SIG-M5 (cell line): ENCODE measurements at regions not wholly inside any gene's neighbourhood (a gene's known extent, or its start where the extent isn't known, plus 50 kb on each side); places are given as distances from the start of the nearest gene placed in this dataset.

ENCODE experiments used
- DNase-seq: peaks from one replicate; lab custom pipeline; 2025; lab: John Stamatoyannopoulos, UW

DNA sequence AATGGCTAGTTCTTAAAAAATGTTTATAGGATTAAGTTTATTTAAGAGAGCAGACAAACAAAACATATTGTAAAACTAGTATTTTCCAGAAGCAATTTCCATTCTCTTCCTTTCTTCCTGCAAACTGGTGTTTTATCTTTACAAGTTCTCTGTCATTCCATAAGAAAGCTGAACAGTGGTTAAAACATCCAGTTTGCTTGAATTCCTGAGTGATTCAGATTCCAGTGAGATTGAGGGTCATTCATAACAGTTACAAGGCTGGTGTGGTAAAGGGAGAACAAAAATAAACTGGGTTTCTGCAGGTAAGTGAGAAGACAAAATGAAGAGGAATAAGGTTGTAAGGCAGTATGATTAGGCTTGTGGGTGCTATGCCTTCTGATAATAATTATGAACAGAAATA is 544.8 kb upstream of the DIPK2B start:
- DNase-seq = no peak

- no peak for DNase-seq
Observed at GRCh38 chrX:45743906-45744625, 543.4 kb upstream of the DIPK2B start.

GRCh38 chrX:45743081-45743533 is 542.4 kb upstream of the DIPK2B start:
- DNase-seq = peak; percentile 3

DNA sequence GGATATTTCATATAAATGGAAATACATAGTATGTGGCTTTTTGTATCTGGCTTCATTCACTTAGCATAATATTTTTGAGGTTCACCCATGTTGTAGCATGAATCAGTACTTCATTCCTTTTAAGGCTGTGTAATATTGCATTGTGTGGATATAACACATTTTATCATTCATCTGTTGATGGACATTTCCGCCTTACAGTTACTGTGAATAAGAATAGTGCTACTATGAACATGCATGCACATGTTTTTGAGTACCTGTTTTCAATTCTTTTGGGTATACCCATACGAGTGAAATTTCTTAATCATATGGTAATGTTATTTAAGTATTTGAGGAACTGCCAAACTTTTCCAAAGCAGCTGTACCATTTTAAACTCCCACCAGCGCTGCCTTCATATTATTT is 539.6 kb upstream of the DIPK2B start:
- no peak for DNase-seq

- DNase-seq = no peak
Observed at GRCh38 chrX:45735571-45735970, 534.9 kb upstream of the DIPK2B start.

DNA sequence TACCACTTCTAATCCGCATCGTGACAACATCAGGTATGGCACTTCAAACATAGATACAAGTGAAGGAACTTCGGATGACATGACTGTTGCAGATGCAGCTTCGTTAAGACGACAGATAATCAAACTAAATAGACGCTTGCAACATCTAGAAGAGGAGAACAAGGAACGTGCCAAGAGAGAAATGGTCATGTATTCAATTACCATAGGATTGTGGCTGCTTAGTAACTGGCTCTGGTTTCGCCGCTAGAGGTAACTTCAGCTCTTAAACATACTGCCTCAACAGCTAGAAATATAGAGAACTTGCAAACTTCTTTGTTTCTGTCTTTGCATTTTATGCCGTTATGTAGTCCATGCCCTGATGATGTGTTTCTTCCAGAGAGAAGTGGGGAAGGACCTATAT is 530.8 kb upstream of the DIPK2B start:
- no peak for DNase-seq

- DNase-seq = no peak
Observed at GRCh38 chrX:45727761-45728160, 527.1 kb upstream of the DIPK2B start.

GRCh38 chrX:45722471-45722870 is 521.8 kb upstream of the DIPK2B start:
- no peak for DNase-seq

GRCh38 chrX:45719751-45720501 is 519.2 kb upstream of the DIPK2B start:
- DNase-seq = no peak

GRCh38 chrX:45718676-45719075 is 518.0 kb upstream of the DIPK2B start:
- no peak for DNase-seq

GRCh38 chrX:45716750-45717149 is 516.1 kb upstream of the DIPK2B start:
- no peak for DNase-seq

DNA sequence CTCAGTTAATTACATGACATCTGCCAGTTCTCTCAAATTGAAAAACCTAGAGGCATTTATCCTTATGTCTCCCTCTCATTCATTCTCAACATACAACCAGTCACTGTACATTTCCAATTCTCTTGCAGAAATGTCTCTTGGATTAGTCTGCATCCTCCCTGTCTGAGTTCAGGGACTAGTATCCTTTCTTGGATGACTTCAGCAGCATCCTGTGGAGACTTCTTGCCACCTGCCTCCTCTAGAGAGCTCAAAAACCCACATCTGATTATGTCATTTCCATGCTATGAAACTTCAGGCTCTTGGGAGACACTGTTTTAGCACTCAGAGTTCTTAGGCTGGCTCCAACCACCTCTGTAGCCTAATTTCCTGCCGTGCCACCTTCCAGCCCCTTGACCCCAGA is 515.1 kb upstream of the DIPK2B start:
- no peak for DNase-seq

- DNase-seq = no peak
Observed at GRCh38 chrX:45714866-45715265, 514.2 kb upstream of the DIPK2B start.

- no peak for DNase-seq
Observed at GRCh38 chrX:45712067-45712466, 511.4 kb upstream of the DIPK2B start.

GRCh38 chrX:45711231-45711630 is 510.6 kb upstream of the DIPK2B start:
- no peak for DNase-seq

DNA sequence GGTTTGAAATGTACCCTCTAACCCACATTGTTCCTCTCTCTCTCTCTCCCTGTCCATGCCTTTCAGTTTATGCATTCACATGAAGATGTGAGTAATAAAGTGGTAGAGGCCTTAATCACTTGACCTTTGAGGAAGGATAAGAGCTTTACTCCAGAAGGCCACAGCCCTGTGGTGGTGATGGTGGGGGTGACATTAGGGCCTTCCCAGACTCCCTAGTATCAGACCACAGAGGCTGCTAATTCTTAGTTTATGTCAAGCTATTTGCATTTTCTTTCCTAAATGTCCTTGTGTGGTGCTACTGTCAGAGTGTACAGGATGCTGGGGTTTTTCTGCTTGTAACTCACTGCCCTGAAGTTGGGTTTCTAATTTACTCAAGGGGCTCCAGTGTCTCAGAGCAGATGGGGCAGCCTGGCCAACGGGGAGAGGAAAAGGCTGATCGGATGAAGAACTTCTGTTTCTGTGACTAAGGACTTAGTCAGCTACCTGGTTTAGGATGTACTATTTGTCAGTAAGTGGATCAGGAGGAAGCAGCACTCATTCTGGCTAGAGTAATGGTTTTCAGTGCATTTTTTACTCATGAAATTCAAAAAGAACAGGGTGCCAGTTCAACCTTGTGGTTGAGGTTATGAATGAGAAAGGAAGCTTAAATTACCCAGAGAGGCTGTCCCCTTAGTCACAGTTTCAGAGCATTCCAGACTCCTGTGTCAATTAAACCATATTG is 509.6 kb upstream of the DIPK2B start:
- DNase-seq = no peak

- no peak for DNase-seq
Observed at GRCh38 chrX:45709381-45709780, 508.7 kb upstream of the DIPK2B start.

- no peak for DNase-seq
Observed at GRCh38 chrX:45699158-45699557, 498.5 kb upstream of the DIPK2B start.

GRCh38 chrX:45697591-45697990 is 496.9 kb upstream of the DIPK2B start:
- no peak for DNase-seq

GRCh38 chrX:45696736-45697135 is 496.1 kb upstream of the DIPK2B start:
- no peak for DNase-seq

GRCh38 chrX:45689971-45690370 is 489.3 kb upstream of the DIPK2B start:
- no peak for DNase-seq

DNA sequence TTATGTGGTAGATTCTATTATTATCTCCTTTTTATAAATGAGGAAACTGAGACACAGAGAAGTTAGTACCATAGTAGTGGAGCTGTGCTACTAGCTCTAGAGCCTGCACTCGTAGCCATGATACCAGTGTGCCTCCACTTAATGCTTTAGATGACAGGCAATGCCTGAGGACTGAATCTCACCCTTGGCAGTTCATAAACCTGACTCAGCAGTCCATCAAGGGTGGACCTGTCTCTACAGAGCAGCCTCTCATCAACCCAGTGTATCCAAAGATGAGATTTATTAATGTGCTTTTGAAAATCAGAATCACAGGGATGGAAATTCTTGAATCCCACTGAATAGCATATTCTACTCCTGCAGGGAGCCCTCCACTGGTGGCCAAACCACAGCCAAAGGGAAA is 483.2 kb upstream of the DIPK2B start:
- DNase-seq = no peak

DNA sequence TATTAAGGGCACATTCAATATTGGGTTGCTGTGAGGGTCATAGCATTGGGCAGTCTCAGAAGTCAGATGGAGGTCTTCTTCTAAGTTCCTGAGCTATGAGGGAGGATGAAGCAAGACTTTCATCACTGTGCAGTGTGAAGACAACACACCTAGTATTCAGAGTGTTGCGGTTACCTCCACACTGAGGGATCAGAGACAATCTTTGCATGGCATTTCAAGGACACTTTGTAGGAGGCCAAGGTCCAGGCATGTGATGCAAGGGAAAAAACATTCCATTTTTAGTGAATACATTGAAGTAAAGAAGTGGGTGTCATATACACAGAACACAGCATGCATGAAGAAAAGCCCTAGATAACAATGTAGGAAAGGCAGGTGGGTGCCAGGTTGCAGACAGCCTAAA is 481.2 kb upstream of the DIPK2B start:
- no peak for DNase-seq
